ENCODE measurements at regions not wholly inside any gene's neighbourhood (a gene's known extent, or its start where the extent isn't known, plus 50 kb on each side); places are given as distances from the start of the nearest gene placed in this dataset.

DNA sequence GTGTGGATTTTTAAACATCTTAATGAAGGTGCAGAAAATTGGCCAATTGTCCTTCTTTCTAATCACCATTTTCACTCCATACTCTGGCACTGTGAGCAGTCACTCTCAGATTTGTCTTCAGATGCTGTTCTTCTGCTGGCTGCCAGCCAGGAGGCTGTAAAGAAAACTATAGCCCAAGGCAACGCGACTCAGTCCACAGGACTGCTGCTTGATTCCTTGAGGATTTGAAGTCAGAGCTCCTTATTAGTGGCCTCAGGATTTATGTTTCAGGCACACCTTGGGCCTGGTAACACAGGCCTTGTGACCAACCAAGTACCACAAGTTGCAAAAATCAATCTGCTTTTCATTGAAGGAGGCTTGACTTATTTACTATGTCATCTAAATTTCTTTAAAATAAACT lies 342.6 kb downstream of the GPM6A start:
- TF ChIP-seq OSR1 (CRISPR knock-in tag; IDR thresholded peaks at IDR 0.05) (no peak), ARNTL (CRISPR knock-in tag; IDR thresholded peaks at IDR 0.05; ENCODE audit: borderline replicate concordance, low read depth) (no peak), ISL1 (CRISPR knock-in tag; IDR thresholded peaks at IDR 0.05) (no peak), ZNF8 (CRISPR knock-in tag; IDR thresholded peaks at IDR 0.05) (no peak), GLIS3 (CRISPR knock-in tag; IDR thresholded peaks at IDR 0.05) (no peak), TOX (CRISPR knock-in tag; IDR thresholded peaks at IDR 0.05; ENCODE audit: borderline replicate concordance) (no peak), ZC3H10 (CRISPR knock-in tag; IDR thresholded peaks at IDR 0.05) (no peak), ESRRG (CRISPR knock-in tag; IDR thresholded peaks at IDR 0.05) (no peak)
- TF ChIP-seq, protein P1, sequence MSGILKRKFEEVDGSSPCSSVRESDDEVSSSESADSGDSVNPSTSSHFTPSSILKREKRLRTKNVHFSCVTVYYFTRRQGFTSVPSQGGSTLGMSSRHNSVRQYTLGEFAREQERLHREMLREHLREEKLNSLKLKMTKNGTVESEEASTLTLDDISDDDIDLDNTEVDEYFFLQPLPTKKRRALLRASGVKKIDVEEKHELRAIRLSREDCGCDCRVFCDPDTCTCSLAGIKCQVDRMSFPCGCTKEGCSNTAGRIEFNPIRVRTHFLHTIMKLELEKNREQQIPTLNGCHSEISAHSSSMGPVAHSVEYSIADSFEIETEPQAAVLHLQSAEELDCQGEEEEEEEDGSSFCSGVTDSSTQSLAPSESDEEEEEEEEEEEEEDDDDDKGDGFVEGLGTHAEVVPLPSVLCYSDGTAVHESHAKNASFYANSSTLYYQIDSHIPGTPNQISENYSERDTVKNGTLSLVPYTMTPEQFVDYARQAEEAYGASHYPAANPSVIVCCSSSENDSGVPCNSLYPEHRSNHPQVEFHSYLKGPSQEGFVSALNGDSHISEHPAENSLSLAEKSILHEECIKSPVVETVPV (CRISPR knock-in tag; IDR thresholded peaks at IDR 0.05): no peak
- TF ChIP-seq, protein P2, sequence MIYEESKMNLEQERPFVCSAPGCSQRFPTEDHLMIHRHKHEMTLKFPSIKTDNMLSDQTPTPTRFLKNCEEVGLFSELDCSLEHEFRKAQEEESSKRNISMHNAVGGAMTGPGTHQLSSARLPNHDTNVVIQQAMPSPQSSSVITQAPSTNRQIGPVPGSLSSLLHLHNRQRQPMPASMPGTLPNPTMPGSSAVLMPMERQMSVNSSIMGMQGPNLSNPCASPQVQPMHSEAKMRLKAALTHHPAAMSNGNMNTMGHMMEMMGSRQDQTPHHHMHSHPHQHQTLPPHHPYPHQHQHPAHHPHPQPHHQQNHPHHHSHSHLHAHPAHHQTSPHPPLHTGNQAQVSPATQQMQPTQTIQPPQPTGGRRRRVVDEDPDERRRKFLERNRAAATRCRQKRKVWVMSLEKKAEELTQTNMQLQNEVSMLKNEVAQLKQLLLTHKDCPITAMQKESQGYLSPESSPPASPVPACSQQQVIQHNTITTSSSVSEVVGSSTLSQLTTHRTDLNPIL (CRISPR knock-in tag; IDR thresholded peaks at IDR 0.05; ENCODE audit: low read depth): no peak
- TF ChIP-seq, protein P3, sequence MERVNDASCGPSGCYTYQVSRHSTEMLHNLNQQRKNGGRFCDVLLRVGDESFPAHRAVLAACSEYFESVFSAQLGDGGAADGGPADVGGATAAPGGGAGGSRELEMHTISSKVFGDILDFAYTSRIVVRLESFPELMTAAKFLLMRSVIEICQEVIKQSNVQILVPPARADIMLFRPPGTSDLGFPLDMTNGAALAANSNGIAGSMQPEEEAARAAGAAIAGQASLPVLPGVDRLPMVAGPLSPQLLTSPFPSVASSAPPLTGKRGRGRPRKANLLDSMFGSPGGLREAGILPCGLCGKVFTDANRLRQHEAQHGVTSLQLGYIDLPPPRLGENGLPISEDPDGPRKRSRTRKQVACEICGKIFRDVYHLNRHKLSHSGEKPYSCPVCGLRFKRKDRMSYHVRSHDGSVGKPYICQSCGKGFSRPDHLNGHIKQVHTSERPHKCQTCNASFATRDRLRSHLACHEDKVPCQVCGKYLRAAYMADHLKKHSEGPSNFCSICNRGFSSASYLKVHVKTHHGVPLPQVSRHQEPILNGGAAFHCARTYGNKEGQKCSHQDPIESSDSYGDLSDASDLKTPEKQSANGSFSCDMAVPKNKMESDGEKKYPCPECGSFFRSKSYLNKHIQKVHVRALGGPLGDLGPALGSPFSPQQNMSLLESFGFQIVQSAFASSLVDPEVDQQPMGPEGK (CRISPR knock-in tag; IDR thresholded peaks at IDR 0.05; ENCODE audit: borderline replicate concordance): no peak
- ATAC-seq: peak; percentile 42; the same call in 1 of the 3 replicates

DNA sequence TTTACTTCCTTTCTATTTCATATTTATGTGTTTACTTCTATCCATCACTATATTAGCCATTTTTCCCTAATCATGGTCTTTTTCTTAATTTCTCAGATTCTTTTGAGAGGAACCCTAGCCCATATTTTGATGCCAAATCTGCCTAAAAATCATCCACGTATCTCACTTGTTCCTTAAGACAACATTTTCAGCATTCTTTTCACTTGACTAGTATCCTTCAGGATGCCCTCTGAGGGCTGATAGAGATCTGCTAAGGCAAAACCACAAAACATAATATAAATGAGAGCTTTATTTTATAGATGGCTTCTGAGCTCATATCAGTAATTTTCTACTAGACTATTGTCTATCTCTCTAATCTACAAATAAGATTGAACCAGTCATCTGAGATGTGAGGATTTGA lies 341.9 kb downstream of the GPM6A start:
- peak; percentile 68; the same call in 2 of the 3 replicates for ATAC-seq
- TF ChIP-seq ZNF8 (CRISPR knock-in tag; IDR thresholded peaks at IDR 0.05) (no peak), TCF4 (CRISPR knock-in tag; IDR thresholded peaks at IDR 0.05; ENCODE audit: borderline replicate concordance) (no peak), ISL1 (CRISPR knock-in tag; IDR thresholded peaks at IDR 0.05) (peak; percentile 9; the same call in 1 of the 2 replicates)
- TF ChIP-seq, protein P3 (CRISPR knock-in tag; IDR thresholded peaks at IDR 0.05; ENCODE audit: borderline replicate concordance): no peak

DNA sequence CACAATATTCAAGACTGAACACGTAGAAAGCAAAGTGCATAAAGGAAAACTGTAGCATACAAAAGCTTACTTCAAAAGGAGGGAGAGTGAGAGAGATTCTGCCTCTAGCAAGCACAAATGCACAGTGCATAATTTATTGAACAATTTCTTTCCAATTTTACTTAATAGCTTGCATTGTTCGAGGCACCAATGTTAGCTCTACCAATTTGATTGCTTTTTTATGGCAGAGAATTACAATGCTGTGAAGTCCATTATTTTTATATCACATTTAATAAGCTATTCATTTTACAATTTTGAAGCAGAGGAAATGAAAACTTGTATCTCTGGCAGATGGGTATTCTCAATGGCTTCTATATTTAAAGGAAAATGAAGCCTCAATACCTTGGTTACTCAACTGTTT lies 331.7 kb downstream of the GPM6A start:
- no peak for ATAC-seq
- TF ChIP-seq TOX (CRISPR knock-in tag; IDR thresholded peaks at IDR 0.05; ENCODE audit: borderline replicate concordance) (no peak), ISL1 (CRISPR knock-in tag; IDR thresholded peaks at IDR 0.05) (no peak), CSDC2 (CRISPR knock-in tag; IDR thresholded peaks at IDR 0.05) (no peak)

DNA sequence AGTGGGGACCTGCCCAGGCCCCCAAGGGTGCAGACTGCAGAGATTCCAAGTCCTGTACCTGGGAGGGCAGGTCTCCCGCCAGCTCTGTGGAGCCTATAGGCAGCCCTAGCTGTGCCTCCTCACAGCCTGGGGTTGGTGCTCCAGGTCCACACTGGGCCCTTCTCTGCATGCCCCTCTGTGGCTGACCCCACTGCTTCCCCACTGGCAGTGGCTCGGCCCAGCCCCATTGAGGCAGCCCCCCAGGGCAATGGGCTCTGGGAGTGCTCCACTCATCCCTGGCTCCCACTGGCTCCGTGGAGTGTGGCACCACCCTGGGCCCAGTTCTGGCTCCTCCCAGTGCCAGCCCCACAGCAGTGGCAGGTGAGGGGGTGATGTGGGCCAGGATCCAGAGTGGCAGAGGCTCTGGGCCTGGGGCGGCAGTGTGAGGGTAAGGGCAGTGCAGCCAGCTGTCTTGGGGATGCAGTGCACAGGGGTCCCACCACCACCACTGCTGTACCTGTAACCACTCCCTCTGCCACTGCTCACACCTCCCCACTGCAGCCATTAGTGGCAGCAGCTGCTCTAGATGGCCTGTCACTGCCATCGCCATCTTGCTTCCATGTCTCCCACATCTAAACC lies 312.2 kb downstream of the GPM6A start:
- TF ChIP-seq, protein P1 (CRISPR knock-in tag; IDR thresholded peaks at IDR 0.05): no peak
- TF ChIP-seq BACH2 (CRISPR knock-in tag; IDR thresholded peaks at IDR 0.05; ENCODE audit: borderline replicate concordance) (no peak), ZC3H10 (CRISPR knock-in tag; IDR thresholded peaks at IDR 0.05) (no peak), SNAI2 (CRISPR knock-in tag; IDR thresholded peaks at IDR 0.05) (no peak), ESRRG (CRISPR knock-in tag; IDR thresholded peaks at IDR 0.05) (no peak), ZNF70 (CRISPR knock-in tag; IDR thresholded peaks at IDR 0.05) (no peak), GLIS3 (CRISPR knock-in tag; IDR thresholded peaks at IDR 0.05) (no peak), CSDC2 (CRISPR knock-in tag; IDR thresholded peaks at IDR 0.05) (no peak)
- TF ChIP-seq, protein P2 (CRISPR knock-in tag; IDR thresholded peaks at IDR 0.05; ENCODE audit: low read depth): no peak
- TF ChIP-seq, protein P4, sequence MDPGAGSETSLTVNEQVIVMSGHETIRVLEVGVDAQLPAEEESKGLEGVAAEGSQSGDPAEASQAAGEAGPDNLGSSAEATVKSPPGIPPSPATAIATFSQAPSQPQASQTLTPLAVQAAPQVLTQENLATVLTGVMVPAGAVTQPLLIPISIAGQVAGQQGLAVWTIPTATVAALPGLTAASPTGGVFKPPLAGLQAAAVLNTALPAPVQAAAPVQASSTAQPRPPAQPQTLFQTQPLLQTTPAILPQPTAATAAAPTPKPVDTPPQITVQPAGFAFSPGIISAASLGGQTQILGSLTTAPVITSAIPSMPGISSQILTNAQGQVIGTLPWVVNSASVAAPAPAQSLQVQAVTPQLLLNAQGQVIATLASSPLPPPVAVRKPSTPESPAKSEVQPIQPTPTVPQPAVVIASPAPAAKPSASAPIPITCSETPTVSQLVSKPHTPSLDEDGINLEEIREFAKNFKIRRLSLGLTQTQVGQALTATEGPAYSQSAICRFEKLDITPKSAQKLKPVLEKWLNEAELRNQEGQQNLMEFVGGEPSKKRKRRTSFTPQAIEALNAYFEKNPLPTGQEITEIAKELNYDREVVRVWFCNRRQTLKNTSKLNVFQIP (CRISPR knock-in tag; IDR thresholded peaks at IDR 0.05; ENCODE audit: borderline replicate concordance, low read depth): no peak

More for the DNA sequence above, 312.2 kb downstream of the GPM6A start:
- no peak for ATAC-seq
